ENCODE measurements at regions not wholly inside any gene's neighbourhood (a gene's known extent, or its start where the extent isn't known, plus 50 kb on each side); places are given as distances from the start of the nearest gene placed in this dataset.

DNA sequence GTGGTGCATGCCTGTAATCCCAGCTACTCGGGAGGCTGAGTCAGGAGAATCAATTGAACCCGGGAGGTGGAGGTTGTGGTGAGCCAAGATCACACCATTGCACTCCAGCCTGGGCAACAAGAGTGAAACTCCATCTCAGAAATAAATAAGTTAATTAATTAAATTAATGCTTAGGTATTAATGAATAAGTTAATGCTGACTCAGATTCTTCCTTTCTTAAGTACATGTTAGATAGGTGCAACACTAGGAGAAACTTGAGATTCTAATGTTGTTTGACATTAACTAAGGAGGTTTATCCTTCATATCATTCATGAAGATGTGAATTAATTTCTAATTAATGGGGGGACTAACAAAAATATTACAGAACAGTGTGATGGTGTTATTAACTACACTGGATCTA is 812.6 kb upstream of the SPRY2 start (continued):
- TF ChIP-seq, protein P1, sequence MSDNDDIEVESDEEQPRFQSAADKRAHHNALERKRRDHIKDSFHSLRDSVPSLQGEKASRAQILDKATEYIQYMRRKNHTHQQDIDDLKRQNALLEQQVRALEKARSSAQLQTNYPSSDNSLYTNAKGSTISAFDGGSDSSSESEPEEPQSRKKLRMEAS (IDR thresholded peaks at IDR 0.05; ENCODE audit: low read depth, low read length) = no peak
- TF ChIP-seq RUNX3 (IDR thresholded peaks at IDR 0.05; ENCODE audit: low read length) (no peak), BACH1 (IDR thresholded peaks at IDR 0.05; ENCODE audit: borderline replicate concordance) (no peak), RBBP5 (conservative IDR thresholded peaks at IDR 0.05) (no peak), MTA3 (IDR thresholded peaks at IDR 0.05; ENCODE audit: borderline replicate concordance, low read length) (no peak), EED (IDR thresholded peaks at IDR 0.05; ENCODE audit: low read depth) (no peak), ZNF24 (IDR thresholded peaks at IDR 0.05) (no peak), GABPA (IDR thresholded peaks at IDR 0.05; ENCODE audit: low read depth) (no peak)

DNA sequence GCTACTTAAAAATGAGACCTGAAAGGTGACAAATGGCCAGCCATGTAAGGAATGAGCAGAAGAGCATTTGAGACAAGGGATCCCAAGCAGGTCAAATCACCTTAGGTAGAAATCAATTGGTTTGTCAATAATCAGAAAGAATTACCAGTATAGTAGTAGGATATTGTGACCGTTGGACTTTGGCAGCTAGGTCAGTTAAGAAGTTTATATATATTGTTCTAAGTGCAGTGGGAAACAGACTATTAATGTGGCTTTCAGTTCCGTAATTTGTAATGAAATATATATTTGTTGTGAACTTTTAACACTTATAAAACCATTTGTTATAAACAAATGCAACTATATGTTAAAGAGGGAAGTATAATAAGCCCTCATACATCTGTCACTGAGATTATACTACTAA is 807.9 kb upstream of the SPRY2 start:
- SMC1A ChIA-PET (ENCODE audit: uncharacterized antibody, unreplicated experiment) = interaction anchor here (0.9 to 1.9 kb wide), 6 partner anchors 10 to 34 kb away, joined by 3 to 8 read pairs (median 4); no protein-coding TSS in a partner anchor
- FAIRE-seq = no peak
- no peak for DNase-seq (ENCODE audit: low read depth, low spot score)
- no peaks in the 10 kb centered on the region for H3K36me3 ChIP-seq (ENCODE audit: control insufficient read depth in 2 of 2, insufficient read depth in 2 of 2, low read length in 1 of 2)
- 0% methylated on average over 2 of the region's 2 CpGs for WGBS (ENCODE audit: insufficient coverage, insufficient replicate concordance, low lambda C conversion rate, missing lambda C conversion rate)
- intact Hi-C loops (cut with micrococcal nuclease; ENCODE audit: unreplicated experiment) (no loop called here), in situ Hi-C loops (cut with MboI) (no loop called here)
- H3K27ac ChIP-seq (ENCODE audit: control insufficient read depth, insufficient read depth) = no peak overlapping the region
- H4K20me1 ChIP-seq (ENCODE audit: control insufficient read depth, insufficient read depth) = no peaks in the 10 kb centered on the region
- H3K4me1 ChIP-seq (ENCODE audit: control insufficient read depth, insufficient read depth, low read length) = no peaks in the 10 kb centered on the region
- ATAC-seq = peak; percentile 79
- POLR2A ChIA-PET = no interaction called here
- no TSS peak for BruUV-seq (replicated peaks)
- CTCF ChIA-PET = no interaction called here
- H3K9me3 ChIP-seq (replicated peaks; ENCODE audit: control insufficient read depth, insufficient read depth, low read length) = no peaks in the 10 kb centered on the region
- H2AFZ ChIP-seq (ENCODE audit: control insufficient read depth, low read depth, low read length) = no peak overlapping the region
- H3K27me3 ChIP-seq (replicated peaks in 1 of 2; ENCODE audit: control insufficient read depth in 2 of 2, insufficient read depth in 2 of 2, low read length in 1 of 2) = no peaks in the 10 kb centered on the region
- H3K4me2 ChIP-seq (ENCODE audit: control insufficient read depth, insufficient read depth) = no peak overlapping the region
- no peak overlapping the region for H3K4me3 ChIP-seq
- no peak overlapping the region for H3K9ac ChIP-seq (ENCODE audit: control insufficient read depth, insufficient read depth, low read length)
- no peaks in the 10 kb centered on the region for H3K79me2 ChIP-seq (ENCODE audit: control insufficient read depth, insufficient read depth, low read length)
- RAD21 ChIA-PET (ENCODE audit: unreplicated experiment) = interaction anchor here (1.3 kb wide), 1 partner anchor 10 kb away, joined by 5 read pairs; no protein-coding TSS in a partner anchor
- TF ChIP-seq, protein P2, sequence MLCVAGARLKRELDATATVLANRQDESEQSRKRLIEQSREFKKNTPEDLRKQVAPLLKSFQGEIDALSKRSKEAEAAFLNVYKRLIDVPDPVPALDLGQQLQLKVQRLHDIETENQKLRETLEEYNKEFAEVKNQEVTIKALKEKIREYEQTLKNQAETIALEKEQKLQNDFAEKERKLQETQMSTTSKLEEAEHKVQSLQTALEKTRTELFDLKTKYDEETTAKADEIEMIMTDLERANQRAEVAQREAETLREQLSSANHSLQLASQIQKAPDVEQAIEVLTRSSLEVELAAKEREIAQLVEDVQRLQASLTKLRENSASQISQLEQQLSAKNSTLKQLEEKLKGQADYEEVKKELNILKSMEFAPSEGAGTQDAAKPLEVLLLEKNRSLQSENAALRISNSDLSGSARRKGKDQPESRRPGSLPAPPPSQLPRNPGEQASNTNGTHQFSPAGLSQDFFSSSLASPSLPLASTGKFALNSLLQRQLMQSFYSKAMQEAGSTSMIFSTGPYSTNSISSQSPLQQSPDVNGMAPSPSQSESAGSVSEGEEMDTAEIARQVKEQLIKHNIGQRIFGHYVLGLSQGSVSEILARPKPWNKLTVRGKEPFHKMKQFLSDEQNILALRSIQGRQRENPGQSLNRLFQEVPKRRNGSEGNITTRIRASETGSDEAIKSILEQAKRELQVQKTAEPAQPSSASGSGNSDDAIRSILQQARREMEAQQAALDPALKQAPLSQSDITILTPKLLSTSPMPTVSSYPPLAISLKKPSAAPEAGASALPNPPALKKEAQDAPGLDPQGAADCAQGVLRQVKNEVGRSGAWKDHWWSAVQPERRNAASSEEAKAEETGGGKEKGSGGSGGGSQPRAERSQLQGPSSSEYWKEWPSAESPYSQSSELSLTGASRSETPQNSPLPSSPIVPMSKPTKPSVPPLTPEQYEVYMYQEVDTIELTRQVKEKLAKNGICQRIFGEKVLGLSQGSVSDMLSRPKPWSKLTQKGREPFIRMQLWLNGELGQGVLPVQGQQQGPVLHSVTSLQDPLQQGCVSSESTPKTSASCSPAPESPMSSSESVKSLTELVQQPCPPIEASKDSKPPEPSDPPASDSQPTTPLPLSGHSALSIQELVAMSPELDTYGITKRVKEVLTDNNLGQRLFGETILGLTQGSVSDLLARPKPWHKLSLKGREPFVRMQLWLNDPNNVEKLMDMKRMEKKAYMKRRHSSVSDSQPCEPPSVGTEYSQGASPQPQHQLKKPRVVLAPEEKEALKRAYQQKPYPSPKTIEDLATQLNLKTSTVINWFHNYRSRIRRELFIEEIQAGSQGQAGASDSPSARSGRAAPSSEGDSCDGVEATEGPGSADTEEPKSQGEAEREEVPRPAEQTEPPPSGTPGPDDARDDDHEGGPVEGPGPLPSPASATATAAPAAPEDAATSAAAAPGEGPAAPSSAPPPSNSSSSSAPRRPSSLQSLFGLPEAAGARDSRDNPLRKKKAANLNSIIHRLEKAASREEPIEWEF (IDR thresholded peaks at IDR 0.05; ENCODE audit: insufficient replicate concordance, low read depth, low read length) = peak; percentile 74
- TF ChIP-seq NR2F1 (conservative IDR thresholded peaks at IDR 0.05) (peak; percentile 54), MTA2 (IDR thresholded peaks at IDR 0.05; ENCODE audit: low read depth) (peak; percentile 87), TCF12 (IDR thresholded peaks at IDR 0.05; ENCODE audit: low read depth, low read length) (no peak), RAD21 (IDR thresholded peaks at IDR 0.05; ENCODE audit: insufficient read depth, low read depth, low read length) (no peak), TCF3 (IDR thresholded peaks at IDR 0.05; ENCODE audit: borderline replicate concordance, insufficient read depth, low read depth, low read length) (no peak), SPI1 (IDR thresholded peaks at IDR 0.05; ENCODE audit: borderline replicate concordance, insufficient read depth, low read depth, low read length) (peak; percentile 43; the same call in 1 of the 2 replicates), DPF2 (IDR thresholded peaks at IDR 0.05) (peak; percentile 49; the same call in 1 of the 2 replicates), ATF7 (IDR thresholded peaks at IDR 0.05; ENCODE audit: low read depth) (0 out of 2 replicates have a peak, but pooled peaks have one; percentile 17), EP300 (IDR thresholded peaks at IDR 0.05; ENCODE audit: borderline replicate concordance in 1 of 2, control insufficient read depth in 1 of 2, low read depth in 2 of 2, low read length in 2 of 2) (peak in 1 of 2 experiments; percentile 31; a peak in 1 of 4 replicates), RELA (IDR thresholded peaks at IDR 0.05; ENCODE audit: borderline replicate concordance, partially characterized antibody) (no peak), BMI1 (IDR thresholded peaks at IDR 0.05; ENCODE audit: borderline replicate concordance) (0 out of 2 replicates have a peak, but pooled peaks have one; percentile 42)

Data from GM12878 (cell line).